H9 (cell line): ENCODE measurements at regions not wholly inside any gene's neighbourhood (a gene's known extent, or its start where the extent isn't known, plus 50 kb on each side); places are given as distances from the start of the nearest gene placed in this dataset.
A peak's percentile ranks its signal among the peaks of the same experiment; 100 is the strongest.

Experiments used
- DNase-seq: peaks from one replicate; pipeline ENCODE4 v3.0.0-alpha.2; 2017
- H2AFZ ChIP-seq: one replicate; pipeline ENCODE4 v1.6.1; 2013; ENCODE audit warnings: mild to moderate bottlenecking, low read length, control low read depth, moderate library complexity
- H2AK5ac ChIP-seq: 2 replicates; pipeline ENCODE4 v1.6.1; 2013; ENCODE audit warnings: low read length, control low read depth, mixed read lengths; ENCODE audit not compliant: insufficient read length
- H2BK120ac ChIP-seq: one replicate; pipeline ENCODE4 v1.6.1; 2013; ENCODE audit warnings: low read depth, mild to moderate bottlenecking, low read length, control low read depth, inconsistent platforms; ENCODE audit not compliant: poor library complexity, severe bottlenecking
- H2BK12ac ChIP-seq: 2 replicates; pipeline ENCODE4 v1.6.1; 2013; ENCODE audit warnings: low read length, control low read depth, mixed read lengths, low read depth; ENCODE audit not compliant: insufficient read length
- H2BK15ac ChIP-seq: 2 replicates; pipeline ENCODE4 v1.6.1; 2013; ENCODE audit warnings: low read depth, low read length, control low read depth
- H2BK20ac ChIP-seq: one replicate; pipeline ENCODE4 v1.6.1; 2013; ENCODE audit warnings: low read depth, mild to moderate bottlenecking, low read length, control low read depth, inconsistent platforms; ENCODE audit not compliant: poor library complexity, severe bottlenecking
- H2BK5ac ChIP-seq: 2 replicates; pipeline ENCODE4 v1.6.1; 2013; ENCODE audit warnings: low read length, control low read depth, mixed read lengths; ENCODE audit not compliant: insufficient read length
- H3K14ac ChIP-seq: 2 replicates; pipeline ENCODE4 v1.6.1; 2013; ENCODE audit warnings: low read length, control low read depth; ENCODE audit not compliant: insufficient read depth
- H3K18ac ChIP-seq: 2 replicates; pipeline ENCODE4 v1.6.1; 2013; ENCODE audit warnings: low read depth, mild to moderate bottlenecking, mixed read lengths, low read length, control low read depth; ENCODE audit not compliant: insufficient read length
- H3K23ac ChIP-seq: 2 replicates; pipeline ENCODE4 v1.6.1; 2013; ENCODE audit warnings: low read length, control low read depth, mixed read lengths, low read depth; ENCODE audit not compliant: insufficient read length
- H3K23me2 ChIP-seq: 2 replicates; pipeline ENCODE4 v1.6.1; 2013; ENCODE audit warnings: low read depth, mild to moderate bottlenecking, mixed read lengths, low read length, control low read depth; ENCODE audit not compliant: insufficient read length, poor library complexity, severe bottlenecking
- H3K27ac ChIP-seq: 2 replicates; pipeline ENCODE4 v1.5.1; 2013; ENCODE audit warnings: low read length, control low read depth, mixed read lengths, low read depth; ENCODE audit not compliant: insufficient read length
- H3K27me3 ChIP-seq: 2 replicates; pipeline ENCODE4 v1.6.1; 2013; ENCODE audit warnings: low read length, control low read depth, inconsistent platforms; ENCODE audit not compliant: insufficient read depth
- H3K4ac ChIP-seq: 2 replicates; pipeline ENCODE4 v1.6.1; 2013; ENCODE audit warnings: low read depth, mild to moderate bottlenecking, control low read depth, inconsistent platforms, low read length, moderate library complexity
- H3K4me1 ChIP-seq: 2 replicates; pipeline ENCODE4 v1.6.1; 2013; ENCODE audit warnings: low read length, control low read depth, inconsistent platforms; ENCODE audit not compliant: insufficient read depth
- H3K4me2 ChIP-seq: 2 replicates; pipeline ENCODE4 v1.6.1; 2013; ENCODE audit warnings: low read length, control low read depth, mixed read lengths; ENCODE audit not compliant: insufficient read length, insufficient read depth
- H3K56ac ChIP-seq: 2 replicates; pipeline ENCODE4 v1.6.1; 2013; ENCODE audit warnings: low read depth, mild to moderate bottlenecking, mixed read lengths, low read length, control low read depth; ENCODE audit not compliant: insufficient read length
- H3K79me1 ChIP-seq: 2 replicates; pipeline ENCODE4 v1.6.1; 2013; ENCODE audit warnings: low read depth, mild to moderate bottlenecking, moderate library complexity, low read length, control low read depth, inconsistent platforms; ENCODE audit not compliant: insufficient read depth, poor library complexity, severe bottlenecking
- H3K79me2 ChIP-seq: 2 replicates; pipeline ENCODE4 v1.6.1; 2013; ENCODE audit warnings: low read length, control low read depth, inconsistent platforms; ENCODE audit not compliant: insufficient read depth
- H3K9ac ChIP-seq: 2 replicates; pipeline ENCODE4 v1.6.1; 2013; ENCODE audit warnings: low read length, control low read depth, mixed read lengths; ENCODE audit not compliant: insufficient read length; ENCODE audit errors: extremely low read depth
- H3K9me3 ChIP-seq: one replicate; pipeline ENCODE4 v1.6.1; 2013; ENCODE audit warnings: low read depth, low read length, inconsistent platforms; ENCODE audit not compliant: control insufficient read depth
- H3T11ph ChIP-seq: one replicate; pipeline ENCODE4 v1.6.1; 2013; ENCODE audit warnings: mild to moderate bottlenecking, low read length, control low read depth, inconsistent platforms
- H4K20me1 ChIP-seq: one replicate; pipeline ENCODE4 v1.6.1; 2013; ENCODE audit not compliant: control insufficient read depth, insufficient read length, insufficient read depth
- H4K5ac ChIP-seq: 2 replicates; pipeline ENCODE4 v1.6.1; 2013; ENCODE audit warnings: low read depth, mild to moderate bottlenecking, mixed read lengths, low read length, control low read depth; ENCODE audit not compliant: insufficient read length
- H4K8ac ChIP-seq: replicated peaks from 2 replicates; pipeline ENCODE4 v1.6.1; 2013; ENCODE audit warnings: low read length, control low read depth, mixed read lengths, low read depth; ENCODE audit not compliant: insufficient read length
- H4K91ac ChIP-seq: 2 replicates; pipeline ENCODE4 v1.6.1; 2013; ENCODE audit warnings: low read depth, mild to moderate bottlenecking, moderate library complexity, mixed read lengths, low read length, control low read depth; ENCODE audit not compliant: insufficient read length
- H3K27ac Mint-ChIP-seq, 3 experiments: 2 replicates in 2 of 3; 3 replicates in 1 of 3; pipeline ENCODE4 v1.8.0; 2020 to 2021; ENCODE audit warnings: mixed read lengths in 3 of 3, mild to moderate bottlenecking in 1 of 3, moderate library complexity in 1 of 3
- H3K27me3 Mint-ChIP-seq: 2 replicates; pipeline ENCODE4 v1.8.0; 2021; ENCODE audit warnings: low read depth, mild to moderate bottlenecking, moderate library complexity, mixed read lengths
- H3K36me3 Mint-ChIP-seq, 3 experiments: 2 replicates in 2 of 3; 3 replicates in 1 of 3; pipeline ENCODE4 v1.8.0; 2020 to 2021; ENCODE audit warnings: low read depth in 3 of 3, mixed read lengths in 3 of 3; ENCODE audit not compliant: insufficient read depth in 1 of 3
- H3K4me1 Mint-ChIP-seq, 2 experiments: 2 replicates each; pipeline ENCODE4 v1.8.0; 2020; ENCODE audit warnings: mixed read lengths in 2 of 2
- H3K4me3 Mint-ChIP-seq, 2 experiments: 2 replicates in 1 of 2; 3 replicates in 1 of 2; pipeline ENCODE4 v1.8.0; 2020 to 2021; ENCODE audit warnings: mild to moderate bottlenecking in 2 of 2, mixed read lengths in 2 of 2, moderate library complexity in 1 of 2
- H3K9me3 Mint-ChIP-seq, 2 experiments: 2 replicates in 1 of 2; 3 replicates in 1 of 2; pipeline ENCODE4 v1.8.0; 2020; ENCODE audit warnings: mild to moderate bottlenecking in 2 of 2, mixed read lengths in 2 of 2, moderate library complexity in 1 of 2
- WGBS: extraction: QIAGEN DNeasy Blood & Tissue Kit; methylation state at CpG from one replicate; pipeline ENCODE4 v1.1.7; 2013; ENCODE audit warnings: missing lambda C conversion rate, low lambda C conversion rate, mixed read lengths; ENCODE audit not compliant: insufficient read length; ENCODE audit errors: extremely low coverage; 5-methylcytosine and 5-hydroxymethylcytosine counted together
- TF ChIP-seq, protein P1 (sequence below): fragments of 200-600 bp; sonication (generic); conservative IDR thresholded peaks from 3 replicates; pipeline ENCODE4 v1.8.0; 2021; ENCODE audit warnings: antibody characterized with exemption, mild to moderate bottlenecking

- Mint-ChIP-seq H3K4me1 (peaks cover 30 to 39% of the 10 kb centered on the region in 2 experiments), H3K9me3 (peaks cover 2 to 3% of the 10 kb centered on the region in 2 experiments; a peak in 2 of 5 replicates), H3K27me3 (no peaks in the 10 kb centered on the region; the same call in 1 of the 2 replicates), H3K36me3 (peaks cover 0 to 3% (median 0%) of the 10 kb centered on the region in 3 experiments; a peak in 2 of 7 replicates), H3K4me3 (no peak overlapping the region), H3K27ac (no peak overlapping the region)
- Histone ChIP-seq H3K9ac (no peak overlapping the region), H2AK5ac (no peak overlapping the region), H3K4me1 (peaks cover 8% of the 10 kb centered on the region), H2BK15ac (no peak overlapping the region), H3K23me2 (peaks cover 3% of the 10 kb centered on the region), H3K14ac (no peak overlapping the region), H3K79me1 (no peaks in the 10 kb centered on the region), H3K79me2 (no peaks in the 10 kb centered on the region), H3K4me2 (no peak overlapping the region), H3T11ph (no peak overlapping the region), H2BK20ac (no peak overlapping the region), H3K27ac (no peak overlapping the region), H2BK120ac (no peak overlapping the region), H3K23ac (no peak overlapping the region), H2BK12ac (no peak overlapping the region), H3K18ac (no peak overlapping the region), H4K8ac (no peak overlapping the region), H3K4ac (no peak overlapping the region), H3K27me3 (no peaks in the 10 kb centered on the region), H3K56ac (no peak overlapping the region), H4K20me1 (no peaks in the 10 kb centered on the region), H2AFZ (no peak overlapping the region), H4K5ac (no peak overlapping the region), H2BK5ac (no peak overlapping the region), H4K91ac (no peak overlapping the region), H3K9me3 (no peaks in the 10 kb centered on the region)
- TF ChIP-seq, protein P1, sequence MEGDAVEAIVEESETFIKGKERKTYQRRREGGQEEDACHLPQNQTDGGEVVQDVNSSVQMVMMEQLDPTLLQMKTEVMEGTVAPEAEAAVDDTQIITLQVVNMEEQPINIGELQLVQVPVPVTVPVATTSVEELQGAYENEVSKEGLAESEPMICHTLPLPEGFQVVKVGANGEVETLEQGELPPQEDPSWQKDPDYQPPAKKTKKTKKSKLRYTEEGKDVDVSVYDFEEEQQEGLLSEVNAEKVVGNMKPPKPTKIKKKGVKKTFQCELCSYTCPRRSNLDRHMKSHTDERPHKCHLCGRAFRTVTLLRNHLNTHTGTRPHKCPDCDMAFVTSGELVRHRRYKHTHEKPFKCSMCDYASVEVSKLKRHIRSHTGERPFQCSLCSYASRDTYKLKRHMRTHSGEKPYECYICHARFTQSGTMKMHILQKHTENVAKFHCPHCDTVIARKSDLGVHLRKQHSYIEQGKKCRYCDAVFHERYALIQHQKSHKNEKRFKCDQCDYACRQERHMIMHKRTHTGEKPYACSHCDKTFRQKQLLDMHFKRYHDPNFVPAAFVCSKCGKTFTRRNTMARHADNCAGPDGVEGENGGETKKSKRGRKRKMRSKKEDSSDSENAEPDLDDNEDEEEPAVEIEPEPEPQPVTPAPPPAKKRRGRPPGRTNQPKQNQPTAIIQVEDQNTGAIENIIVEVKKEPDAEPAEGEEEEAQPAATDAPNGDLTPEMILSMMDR: no peak; the same call in 2 of the 3 replicates
- peak; percentile 59 for DNase-seq
- no CpG with 5 or more reads among the region's 11 CpGs for WGBS
These were observed 104.6 kb upstream of the KLF13 start for GRCh38 chr15:31221936-31222515.
